Astrocyte (in vitro differentiated cells and primary cell): ENCODE measurements at regions not wholly inside any gene's neighbourhood (a gene's known extent, or its start where the extent isn't known, plus 50 kb on each side); places are given as distances from the start of the nearest gene placed in this dataset.
"Not testable (repeated sequence)": the region's sequence is repeated elsewhere in the genome, so short reads cannot be mapped to it uniquely, and the experiment has no call there.

Source experiments
- DNase-seq: peaks from one replicate; pipeline ENCODE4 v3.0.0-alpha.2; 2010; ENCODE audit warnings: low read depth
- FAIRE-seq: peaks from 2 replicates; lab custom pipeline; 2011; peaks lifted over from hg19 to GRCh38; lab: Jason Lieb, UNC
- H2AFZ ChIP-seq: 2 replicates; pipeline ENCODE4 v1.6.0; 2012; ENCODE audit warnings: low read depth, low read length, inconsistent platforms
- H3K27ac ChIP-seq: 2 replicates; pipeline ENCODE4 v1.5.1; 2011; ENCODE audit warnings: low read depth, low read length, inconsistent platforms
- H3K27me3 ChIP-seq: 2 replicates; pipeline ENCODE4 v1.6.0; 2011; ENCODE audit warnings: low read length, inconsistent platforms; ENCODE audit not compliant: insufficient read depth
- H3K36me3 ChIP-seq: 2 replicates; pipeline ENCODE4 v1.5.1; 2011; ENCODE audit warnings: low read length, inconsistent platforms; ENCODE audit not compliant: insufficient read depth
- H3K4me1 ChIP-seq: 2 replicates; pipeline ENCODE4 v1.5.1; 2011; ENCODE audit warnings: low read length, inconsistent platforms; ENCODE audit not compliant: insufficient read depth
- H3K4me2 ChIP-seq: 2 replicates; pipeline ENCODE4 v1.6.0; 2012; ENCODE audit warnings: low read length, inconsistent platforms
- H3K4me3 ChIP-seq: 2 replicates; pipeline ENCODE4 v1.5.1; 2011; ENCODE audit warnings: low read depth, mild to moderate bottlenecking, low read length, inconsistent platforms; ENCODE audit not compliant: insufficient read depth
- H3K79me2 ChIP-seq: 2 replicates; pipeline ENCODE4 v1.6.0; 2012; ENCODE audit warnings: mild to moderate bottlenecking, low read length, inconsistent platforms; ENCODE audit not compliant: insufficient read depth
- H3K9ac ChIP-seq: 2 replicates; pipeline ENCODE4 v1.6.0; 2012; ENCODE audit warnings: mild to moderate bottlenecking, low read length, inconsistent platforms
- H3K9me3 ChIP-seq: 2 replicates; pipeline ENCODE4 v1.5.1; 2012; ENCODE audit warnings: low read depth, mild to moderate bottlenecking, low read length, inconsistent platforms; ENCODE audit not compliant: insufficient read depth
- H4K20me1 ChIP-seq: 2 replicates; pipeline ENCODE4 v1.6.0; 2012; ENCODE audit warnings: low read length, inconsistent platforms; ENCODE audit not compliant: insufficient read depth
- H3K27ac Mint-ChIP-seq: one replicate; pipeline ENCODE4 v1.8.0; 2021; ENCODE audit warnings: mild to moderate bottlenecking, mixed read lengths; ENCODE audit not compliant: unreplicated experiment
- H3K27me3 Mint-ChIP-seq: one replicate; pipeline ENCODE4 v1.8.0; 2021; ENCODE audit warnings: low read depth, mixed read lengths; ENCODE audit not compliant: unreplicated experiment
- H3K36me3 Mint-ChIP-seq: one replicate; pipeline ENCODE4 v1.8.0; 2021; ENCODE audit warnings: low read depth, mixed read lengths; ENCODE audit not compliant: unreplicated experiment
- H3K4me1 Mint-ChIP-seq: one replicate; pipeline ENCODE4 v1.8.0; 2021; ENCODE audit warnings: low read depth, mixed read lengths; ENCODE audit not compliant: unreplicated experiment
- H3K4me3 Mint-ChIP-seq: one replicate; pipeline ENCODE4 v1.8.0; 2021; ENCODE audit warnings: mild to moderate bottlenecking, moderate library complexity, mixed read lengths; ENCODE audit not compliant: unreplicated experiment
- H3K9me3 Mint-ChIP-seq: one replicate; pipeline ENCODE4 v1.8.0; 2021; ENCODE audit warnings: mild to moderate bottlenecking, mixed read lengths; ENCODE audit not compliant: unreplicated experiment
- CTCF ChIP-seq: IDR thresholded peaks from 2 replicates; pipeline ENCODE4 v1.5.1; 2011; ENCODE audit warnings: low read depth, mild to moderate bottlenecking, inconsistent platforms, low read length, moderate library complexity; ENCODE audit not compliant: insufficient read depth
- EZH2 ChIP-seq: IDR thresholded peaks from 2 replicates; pipeline ENCODE4 v1.6.1; 2012; ENCODE audit warnings: mild to moderate bottlenecking, low read length, inconsistent platforms; ENCODE audit not compliant: insufficient read depth

GRCh38 chr15:22262613-22263020 lies 182.3 kb downstream of the OR4M2 start:
- Mint-ChIP-seq H3K27me3 (no peaks in the 10 kb centered on the region), H3K27ac (no peak overlapping the region), H3K4me3 (no peak overlapping the region), H3K4me1 (no peaks in the 10 kb centered on the region), H3K9me3 (peaks cover 11% of the 10 kb centered on the region), H3K36me3 (no peaks in the 10 kb centered on the region)
- Histone ChIP-seq H3K4me2 (no peak overlapping the region), H3K36me3 (no peaks in the 10 kb centered on the region), H3K4me1 (no peaks in the 10 kb centered on the region), H2AFZ (no peak overlapping the region), H3K27ac (no peak overlapping the region), H3K9ac (no peak overlapping the region), H4K20me1 (no peaks in the 10 kb centered on the region), H3K79me2 (no peaks in the 10 kb centered on the region), H3K9me3 (peaks cover 10% of the 10 kb centered on the region), H3K27me3 (no peaks in the 10 kb centered on the region), H3K4me3 (no peak overlapping the region)
- TF ChIP-seq EZH2 (no peak), CTCF (no peak)
- FAIRE-seq = no peak
- DNase-seq = no peak

GRCh38 chr15:22263738-22264137 lies 183.4 kb downstream of the OR4M2 start:
- Mint-ChIP-seq H3K9me3 (peaks cover 11% of the 10 kb centered on the region), H3K27ac (no peak overlapping the region), H3K27me3 (no peaks in the 10 kb centered on the region), H3K36me3 (no peaks in the 10 kb centered on the region), H3K4me3 (no peak overlapping the region), H3K4me1 (no peaks in the 10 kb centered on the region)
- no peak for FAIRE-seq
- TF ChIP-seq EZH2 (no peak), CTCF (no peak)
- Histone ChIP-seq H3K4me2 (no peak overlapping the region), H3K9ac (no peak overlapping the region), H3K27me3 (no peaks in the 10 kb centered on the region), H3K4me1 (no peaks in the 10 kb centered on the region), H3K36me3 (no peaks in the 10 kb centered on the region), H4K20me1 (no peaks in the 10 kb centered on the region), H3K27ac (no peak overlapping the region), H3K9me3 (peaks cover 10% of the 10 kb centered on the region), H3K79me2 (no peaks in the 10 kb centered on the region), H3K4me3 (no peak overlapping the region), H2AFZ (no peak overlapping the region)
- DNase-seq = no peak

GRCh38 chr15:22264272-22264671 lies 183.9 kb downstream of the OR4M2 start:
- H3K4me1 Mint-ChIP-seq, H3K4me3 Mint-ChIP-seq, H3K27ac Mint-ChIP-seq, H3K4me3 ChIP-seq, H3K27me3 Mint-ChIP-seq, H3K27me3 ChIP-seq, H3K27ac ChIP-seq, H3K9ac ChIP-seq, H3K4me1 ChIP-seq, H3K36me3 ChIP-seq, DNase-seq, FAIRE-seq, H3K36me3 Mint-ChIP-seq, H3K79me2 ChIP-seq, H3K4me2 ChIP-seq, H2AFZ ChIP-seq, H4K20me1 ChIP-seq: not testable (repeated sequence)
- H3K9me3 Mint-ChIP-seq = peaks cover 11% of the 10 kb centered on the region
- H3K9me3 ChIP-seq = peaks cover 12% of the 10 kb centered on the region
